Ecto neural progenitor cell (in vitro differentiated cells): ENCODE measurements at regions not wholly inside any gene's neighbourhood (a gene's known extent, or its start where the extent isn't known, plus 50 kb on each side); places are given as distances from the start of the nearest gene placed in this dataset.

Source experiments
- DNase-seq: peaks from one replicate; pipeline ENCODE4 v3.0.0-alpha.2; 2018; ENCODE audit warnings: low spot score

DNA sequence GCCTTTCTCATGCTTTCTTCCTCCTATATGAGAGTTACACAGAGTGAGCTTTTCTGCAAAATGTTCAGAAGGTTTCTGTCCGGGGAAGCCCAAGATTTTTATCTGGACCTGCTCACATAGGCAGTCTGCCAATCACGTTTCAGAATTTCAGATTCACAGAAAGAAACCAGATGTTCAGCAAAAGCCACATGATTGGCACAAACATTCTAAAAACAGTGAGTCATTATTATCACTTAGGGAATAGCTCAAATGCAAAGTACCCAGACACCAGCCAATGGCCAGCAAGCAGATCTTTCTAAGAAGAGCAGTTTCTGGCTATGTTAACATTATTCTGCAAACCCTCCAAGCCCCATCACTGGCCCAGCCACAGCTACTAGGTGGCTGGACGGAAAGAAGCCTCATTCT, 1558.5 kb upstream of the TMEM132C start:
- DNase-seq: no peak

DNA sequence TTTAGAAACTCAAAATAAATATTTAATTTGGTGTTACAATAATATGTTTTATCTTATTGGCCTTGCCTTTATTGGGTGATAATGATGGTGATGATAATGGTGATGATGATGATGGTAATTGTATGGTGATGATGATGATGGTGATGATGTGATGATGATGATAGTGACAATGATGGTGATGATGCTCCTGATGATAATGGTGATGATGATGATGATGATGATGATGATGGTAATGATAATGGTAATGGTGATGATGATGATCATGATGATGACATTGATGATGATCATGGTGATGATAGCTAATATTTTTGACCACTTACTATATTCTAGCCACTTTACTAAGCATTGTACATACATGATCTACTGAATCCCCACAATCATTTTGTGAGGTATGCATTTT, 1548.6 kb upstream of the TMEM132C start:
- DNase-seq: no peak

DNA sequence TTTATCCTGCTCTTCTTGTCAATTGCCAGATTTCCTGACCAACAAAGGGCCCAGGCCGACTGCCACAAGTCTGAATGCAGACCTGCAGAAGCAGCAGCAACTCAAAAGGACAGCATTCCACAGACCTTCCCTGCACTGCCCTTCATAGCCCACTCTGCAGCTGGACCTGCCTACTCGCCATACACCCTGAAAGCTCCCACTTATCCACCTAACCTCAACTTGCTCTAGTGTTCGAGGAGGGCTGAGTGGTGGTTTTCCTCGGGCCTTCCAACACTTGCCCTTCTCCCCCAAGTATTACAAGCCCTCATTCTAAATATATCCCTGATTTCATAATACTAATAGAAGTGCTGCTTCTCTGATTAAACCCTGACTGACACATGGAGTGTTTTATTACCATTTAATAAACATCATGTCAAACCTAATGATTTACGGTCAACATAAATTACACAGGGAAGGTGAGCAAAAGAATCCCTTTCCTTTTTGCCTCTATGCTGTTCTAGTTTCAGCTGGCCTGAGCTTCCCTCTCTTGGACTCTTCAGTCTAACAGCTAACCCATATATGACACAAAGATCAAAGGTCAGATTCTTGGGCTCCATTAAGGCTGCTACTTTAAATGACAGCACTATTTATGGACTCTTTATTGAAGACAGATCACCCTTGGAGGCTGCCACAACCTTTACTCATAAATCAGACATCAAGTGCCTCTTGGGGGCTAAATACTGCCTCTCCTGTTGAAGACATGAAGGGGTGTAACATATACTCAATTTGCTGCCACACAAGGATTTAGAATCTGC, 1546.9 kb upstream of the TMEM132C start:
- no peak for DNase-seq

DNA sequence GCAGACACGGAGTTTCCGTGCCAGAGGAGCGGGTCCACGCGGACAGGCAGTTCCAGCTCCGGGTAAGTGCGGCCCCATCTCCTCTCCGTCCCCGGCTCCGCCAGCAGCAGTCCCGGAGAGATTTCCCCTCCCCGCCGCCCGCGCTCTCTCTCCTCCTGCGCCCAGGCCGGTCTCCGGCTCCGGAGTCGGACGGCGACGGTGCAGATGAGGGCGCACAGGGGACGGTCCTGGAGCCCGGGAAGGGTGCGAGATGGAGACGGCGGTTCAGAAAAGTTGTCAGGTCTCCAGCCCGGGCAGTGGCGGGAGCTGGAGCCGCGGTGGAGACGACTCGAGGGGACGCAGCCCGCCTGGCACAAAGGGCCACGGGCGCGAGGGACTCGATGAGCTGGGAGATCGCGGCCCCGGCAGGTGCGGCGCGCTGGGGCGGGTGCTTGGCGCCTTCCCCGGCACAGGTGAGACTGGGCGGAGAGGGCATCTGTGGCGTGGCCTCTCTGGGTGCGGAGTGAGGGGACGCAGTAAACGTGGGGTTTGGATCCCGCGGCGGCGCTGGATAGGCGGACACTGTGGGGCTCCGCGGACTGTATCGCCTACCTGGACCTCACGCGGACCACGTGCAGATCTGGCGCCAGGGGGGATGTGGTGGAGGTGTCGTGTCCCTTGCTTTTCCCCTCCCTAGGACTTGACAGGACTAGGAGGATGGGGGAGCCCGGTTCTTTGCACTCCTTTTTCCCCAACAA, 1540.3 kb upstream of the TMEM132C start:
- peak; percentile 63 for DNase-seq

DNA sequence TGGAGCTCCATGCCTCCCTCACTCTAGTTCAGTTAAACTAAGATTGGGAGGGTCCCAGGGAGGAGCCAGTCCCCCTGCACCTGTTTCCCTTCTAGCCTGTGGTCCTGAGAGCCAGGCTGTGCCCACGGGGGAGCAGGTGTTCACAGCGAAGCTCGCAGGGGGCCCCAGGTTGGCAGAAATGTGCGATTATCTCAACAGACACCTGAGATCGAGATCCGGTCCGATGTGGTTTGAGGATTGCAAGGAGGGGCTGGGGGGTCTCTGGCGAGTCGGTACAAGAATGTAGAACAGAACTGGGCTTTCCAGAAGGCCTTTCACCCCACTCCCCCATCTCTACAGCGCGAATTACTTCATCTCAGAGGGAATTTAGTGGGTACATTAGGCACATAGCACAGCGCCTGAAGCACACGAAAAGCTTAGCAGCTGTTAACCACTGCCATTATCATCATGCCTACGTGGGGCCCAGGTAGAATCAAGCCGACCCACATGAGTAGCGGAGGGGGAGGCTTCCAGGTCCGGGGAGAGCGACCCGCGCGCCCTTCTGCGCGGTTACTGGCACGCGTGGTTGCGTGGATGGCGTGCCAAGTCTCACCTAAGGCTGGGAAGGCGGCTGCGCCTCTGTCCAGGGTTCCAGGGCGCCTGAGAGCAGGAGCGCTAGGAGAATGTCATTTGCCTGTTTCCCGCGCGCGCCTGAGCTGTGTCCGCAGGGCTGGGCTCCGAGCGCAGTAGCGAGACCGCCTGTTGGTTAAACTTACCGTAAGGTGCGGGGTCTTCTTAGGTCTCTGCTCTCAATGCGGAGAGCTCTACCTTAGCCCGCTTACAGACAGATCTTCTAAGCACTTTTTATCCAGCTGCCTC, 1539.5 kb upstream of the TMEM132C start:
- DNase-seq: peak; percentile 64

DNA sequence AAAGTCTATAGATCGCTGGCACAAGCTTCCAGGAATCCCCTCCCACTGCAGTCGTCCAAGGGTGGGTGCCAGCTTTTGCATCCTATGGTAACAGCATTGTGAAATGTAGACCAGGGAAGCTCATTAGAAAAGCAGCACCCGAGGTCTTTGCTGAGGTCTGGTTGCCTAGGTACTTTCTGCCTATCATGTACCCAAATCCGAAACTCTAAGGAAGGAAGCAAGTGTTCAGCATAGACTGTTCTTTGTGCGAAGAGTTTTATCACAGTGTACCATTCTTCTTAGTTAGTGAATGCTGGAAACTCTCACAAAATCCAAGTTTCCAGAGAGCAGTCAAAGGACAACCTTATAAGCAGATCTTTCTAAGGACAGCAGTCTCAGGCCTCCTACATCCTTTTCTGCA, 1532.7 kb upstream of the TMEM132C start:
- no peak for DNase-seq

DNA sequence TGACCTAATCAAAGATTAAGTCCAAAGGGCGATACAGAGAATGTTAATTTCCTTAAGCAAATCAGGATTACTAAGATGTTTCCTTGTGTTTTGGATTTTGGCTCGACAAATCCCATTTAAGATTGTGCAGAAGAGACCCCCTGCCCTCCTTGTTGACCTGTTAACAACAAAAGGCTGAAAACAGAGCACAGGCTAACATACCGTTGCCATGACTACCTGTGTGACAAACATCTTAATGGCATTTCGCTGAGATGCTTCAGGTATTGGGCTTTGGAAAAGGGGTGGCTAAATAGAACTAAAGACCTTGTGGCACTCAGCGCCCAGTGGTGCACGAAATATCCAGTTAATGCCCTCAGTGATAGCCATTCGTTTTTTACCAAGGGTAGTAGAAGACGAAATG, 1532.3 kb upstream of the TMEM132C start:
- DNase-seq: peak; percentile 67

DNA sequence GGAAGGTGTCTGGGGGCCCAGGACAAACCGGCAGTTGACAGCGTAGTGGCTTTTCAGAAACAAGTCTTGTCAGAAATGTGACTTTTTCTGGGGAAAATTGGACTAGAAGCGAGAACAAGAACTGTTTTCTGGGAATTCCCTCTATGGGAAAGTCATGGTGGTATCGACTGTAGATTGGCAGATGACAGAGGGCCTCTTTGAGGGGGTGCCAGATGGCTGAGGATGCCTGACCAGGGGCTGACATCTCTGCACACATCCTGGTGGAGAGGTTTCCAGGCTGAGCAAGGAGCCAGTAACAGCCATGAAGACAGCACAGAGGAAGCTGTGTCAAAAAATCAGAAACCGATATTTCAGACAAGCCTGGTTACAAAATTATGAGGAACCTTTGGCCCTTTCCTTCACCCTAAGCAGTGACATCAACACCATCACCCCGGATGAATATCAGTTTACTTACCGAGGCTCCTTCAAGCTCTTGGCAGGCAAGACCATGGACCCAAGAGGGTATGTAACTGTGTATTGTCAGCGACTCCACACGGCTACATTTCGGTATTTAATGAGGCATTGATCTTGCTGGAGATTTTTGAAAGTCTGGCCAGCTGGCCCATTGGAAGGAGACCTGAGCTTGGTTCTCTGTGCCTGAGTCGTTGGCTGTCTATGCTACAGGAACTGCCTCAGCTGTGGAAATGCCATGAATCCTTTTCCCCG, 1525.3 kb upstream of the TMEM132C start:
- no peak for DNase-seq

DNA sequence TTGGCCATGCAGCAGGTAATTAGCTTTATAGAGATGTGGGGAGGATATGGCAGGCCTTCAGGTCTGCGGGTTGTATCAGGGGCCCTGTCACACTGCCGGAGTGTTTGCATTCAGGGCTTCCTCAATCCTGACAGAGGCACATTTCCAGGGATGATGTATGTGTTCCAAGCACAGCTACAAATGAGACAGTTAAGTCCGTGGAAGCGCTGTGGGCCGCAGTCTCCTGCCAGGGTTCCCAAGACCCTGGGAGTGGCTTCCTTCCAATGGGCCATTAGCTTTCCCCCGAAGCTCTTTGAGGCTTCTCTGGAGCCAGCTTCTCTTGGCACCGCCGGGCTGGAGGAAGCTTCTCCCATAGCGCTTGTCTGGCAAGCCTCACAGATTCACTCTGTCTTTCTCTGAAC, 1524.7 kb upstream of the TMEM132C start:
- DNase-seq: no peak

DNA sequence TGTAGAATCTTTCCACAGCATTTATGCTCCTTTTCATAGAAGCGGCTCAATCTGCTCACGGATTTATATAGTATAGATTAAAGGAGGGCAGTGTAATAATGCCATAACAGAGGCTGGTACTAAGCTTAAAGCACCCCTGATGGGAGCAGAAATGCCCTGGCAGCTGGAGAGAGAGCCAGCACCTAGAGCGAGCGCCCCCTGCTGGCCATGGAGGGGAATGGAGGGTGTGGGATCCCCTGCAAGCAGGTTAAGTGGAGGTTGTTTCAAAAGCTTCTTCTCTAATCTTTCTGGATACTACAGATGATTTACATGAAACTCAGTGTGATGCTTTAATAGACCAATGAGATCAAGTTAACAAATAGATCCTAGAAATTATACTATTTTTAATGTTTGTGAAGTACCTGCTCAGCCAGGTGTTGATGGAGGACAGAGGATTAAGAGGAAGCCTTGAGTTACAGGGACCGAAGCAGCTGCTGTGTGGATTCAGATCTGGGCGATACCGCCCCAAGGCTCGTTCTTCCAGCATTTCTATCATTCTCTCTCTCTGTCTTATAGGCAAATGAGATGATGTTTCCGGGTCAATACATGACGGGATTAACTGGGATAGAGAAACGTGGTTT, 1519.3 kb upstream of the TMEM132C start:
- peak; percentile 78 for DNase-seq

DNA sequence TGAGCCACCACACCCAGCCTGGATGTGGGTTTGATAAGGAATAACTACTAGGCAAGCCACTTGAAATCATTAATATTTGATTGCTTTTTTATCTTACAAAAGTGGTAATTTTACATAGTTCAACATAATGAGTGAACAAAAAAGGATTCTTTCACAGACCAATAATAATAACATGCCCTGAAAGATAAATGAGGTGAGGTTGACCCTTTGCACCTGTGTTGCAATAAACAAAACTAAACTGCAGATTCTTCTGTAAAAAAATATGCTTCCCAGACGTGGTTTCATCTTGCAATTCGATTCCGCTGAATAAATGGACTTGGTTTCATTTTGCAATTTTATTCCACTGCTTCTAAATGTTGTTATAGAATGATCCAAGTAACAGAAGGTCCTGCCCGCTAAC, 1514.9 kb upstream of the TMEM132C start:
- no peak for DNase-seq

DNA sequence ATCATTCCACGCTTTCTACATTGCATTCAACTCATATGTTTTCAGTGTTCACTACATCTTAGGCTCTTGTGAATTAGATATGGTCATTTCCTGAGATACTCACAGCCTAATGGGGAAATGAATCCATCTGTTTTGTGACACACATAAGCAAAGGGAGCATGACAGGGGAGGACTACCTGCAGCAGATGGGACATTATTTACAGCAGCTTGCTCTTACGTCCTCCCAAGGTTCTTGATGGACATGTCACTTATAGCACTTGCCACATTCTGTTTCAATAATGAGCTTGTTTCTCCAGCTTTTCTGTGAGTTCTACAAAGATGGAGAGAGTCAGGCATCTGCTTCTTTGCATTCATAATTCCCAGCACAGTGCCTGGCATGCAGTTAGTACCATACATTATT, 1509.6 kb upstream of the TMEM132C start:
- DNase-seq: no peak

DNA sequence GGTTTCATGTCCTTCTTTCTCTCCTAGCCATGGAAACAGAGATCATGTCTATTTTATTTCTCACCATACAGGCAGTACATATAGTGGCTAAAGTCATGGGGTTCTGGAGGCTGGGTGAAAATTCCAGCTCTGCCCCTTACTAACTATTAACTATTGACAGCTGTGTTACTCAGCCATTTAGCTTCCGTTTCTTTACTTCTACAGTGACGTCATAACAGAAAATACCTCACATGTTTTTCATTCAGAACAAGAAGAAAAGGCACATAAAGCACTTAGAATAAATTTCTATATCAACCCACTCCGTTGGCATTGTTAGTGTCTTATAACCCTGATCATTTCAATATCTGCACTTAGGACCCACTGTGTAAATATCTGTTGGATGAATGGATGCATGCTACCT, 1506.9 kb upstream of the TMEM132C start:
- no peak for DNase-seq

DNA sequence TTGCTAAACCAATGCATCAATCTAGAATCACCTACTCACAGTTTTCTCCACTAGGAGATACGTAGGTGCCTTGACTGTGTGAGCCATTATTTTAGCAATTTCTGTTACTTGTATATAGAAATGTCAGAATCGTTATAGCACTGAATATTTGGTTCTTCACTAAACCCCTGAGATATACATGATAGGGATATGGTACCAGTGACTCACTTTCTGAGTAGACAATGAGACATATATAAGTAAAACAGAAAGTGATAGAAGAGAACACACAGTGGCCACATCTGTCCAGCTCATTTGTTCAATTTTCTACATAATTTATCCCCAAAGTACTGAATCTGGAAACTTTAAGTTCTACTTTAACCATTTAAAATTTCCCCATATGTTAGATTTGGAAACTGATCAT, 1505.5 kb upstream of the TMEM132C start:
- no peak for DNase-seq

DNA sequence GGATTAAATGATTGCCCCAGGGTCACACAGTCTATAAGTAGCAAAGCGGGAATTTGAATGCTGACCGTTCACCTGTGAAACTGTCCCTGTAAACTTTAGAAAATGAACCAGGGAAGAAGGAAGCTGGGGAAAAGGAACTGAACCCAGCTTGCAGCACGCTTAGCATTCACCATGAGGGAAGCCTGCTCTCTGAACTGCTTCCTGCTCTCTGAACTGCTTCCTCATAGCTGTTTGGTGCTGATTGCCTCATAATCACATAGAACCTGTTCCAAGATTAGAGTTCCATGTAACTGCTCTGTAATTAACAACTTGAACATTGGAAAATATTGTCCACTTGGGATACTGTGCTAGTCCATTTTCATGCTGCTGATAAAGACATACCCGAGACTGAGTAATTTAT, 1504.8 kb upstream of the TMEM132C start:
- no peak for DNase-seq

DNA sequence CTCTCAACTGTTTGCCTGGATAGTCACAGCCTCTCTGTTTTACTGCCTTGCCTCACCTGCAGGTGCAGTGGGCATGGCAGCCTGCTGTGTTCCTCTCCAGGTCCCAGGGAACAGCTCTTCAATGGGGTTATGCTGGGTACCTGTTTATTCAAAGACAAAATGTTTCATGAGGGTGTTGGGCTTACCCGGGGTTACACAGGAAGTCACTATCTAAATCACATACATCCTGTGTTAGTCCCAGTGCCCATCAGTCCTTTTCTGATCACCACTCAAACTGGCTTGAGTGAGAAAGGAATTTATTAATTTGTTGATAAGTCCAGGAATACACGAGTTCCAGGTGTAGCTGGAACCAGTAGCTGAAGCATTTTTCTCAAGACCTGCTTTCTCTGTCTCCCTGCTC, 1503.6 kb upstream of the TMEM132C start:
- no peak for DNase-seq

DNA sequence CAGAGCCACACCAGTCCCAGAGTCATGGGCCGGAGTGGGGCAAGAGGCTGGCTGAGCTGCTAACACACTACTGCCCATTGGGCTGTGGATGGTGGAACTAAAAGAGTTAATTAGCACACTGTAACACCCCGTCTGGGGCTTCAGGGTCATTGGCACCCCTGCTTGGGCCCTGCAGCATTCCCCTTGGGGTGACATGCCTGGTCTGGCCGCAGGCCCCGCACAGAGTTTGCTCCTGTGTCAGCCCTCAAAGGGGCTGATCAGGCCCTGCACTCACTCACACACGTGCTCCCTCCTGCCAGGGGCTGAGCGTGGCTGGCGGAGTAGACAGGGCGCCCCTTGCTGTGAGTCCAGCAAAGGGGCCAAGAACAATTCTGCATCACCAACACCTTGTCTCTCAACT, 1499.6 kb upstream of the TMEM132C start:
- no peak for DNase-seq

DNA sequence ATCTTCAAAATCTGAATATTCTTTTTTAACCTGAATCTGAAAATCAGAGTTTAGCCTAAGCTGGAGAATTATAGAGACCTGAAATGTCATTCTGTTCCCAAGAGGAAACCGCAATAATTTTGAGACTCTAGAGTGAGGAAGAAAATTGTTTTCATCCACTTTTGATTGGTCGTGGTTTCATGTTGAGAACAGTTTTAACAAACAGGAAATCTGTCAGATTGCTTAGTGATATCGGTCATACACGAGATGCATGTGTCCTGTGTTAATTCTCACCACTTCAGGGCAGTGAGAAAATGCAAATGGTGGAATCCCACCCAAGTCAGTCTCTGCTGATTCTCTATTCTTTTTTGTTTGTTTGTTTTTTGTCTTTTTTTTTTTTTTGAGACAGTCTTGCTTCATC, 1498.5 kb upstream of the TMEM132C start:
- no peak for DNase-seq

DNA sequence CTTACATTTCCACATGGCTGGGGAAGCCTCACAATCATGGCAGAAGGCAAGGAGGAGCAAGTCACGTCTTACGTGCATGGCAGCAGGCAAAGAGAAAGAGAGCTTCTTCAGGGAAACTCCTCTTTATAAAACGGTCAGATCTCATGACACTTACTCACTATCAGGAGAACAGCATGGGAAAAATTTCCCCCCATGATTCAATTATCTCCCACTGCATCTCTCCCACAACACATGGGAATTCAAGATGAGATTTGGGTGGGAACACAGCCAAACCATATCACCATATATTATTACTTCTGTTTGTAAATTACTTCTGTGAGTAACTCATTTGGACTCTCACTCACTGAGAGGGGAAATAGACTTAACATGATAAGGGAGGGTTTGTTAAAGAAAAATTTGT, 1496.8 kb upstream of the TMEM132C start:
- no peak for DNase-seq

DNA sequence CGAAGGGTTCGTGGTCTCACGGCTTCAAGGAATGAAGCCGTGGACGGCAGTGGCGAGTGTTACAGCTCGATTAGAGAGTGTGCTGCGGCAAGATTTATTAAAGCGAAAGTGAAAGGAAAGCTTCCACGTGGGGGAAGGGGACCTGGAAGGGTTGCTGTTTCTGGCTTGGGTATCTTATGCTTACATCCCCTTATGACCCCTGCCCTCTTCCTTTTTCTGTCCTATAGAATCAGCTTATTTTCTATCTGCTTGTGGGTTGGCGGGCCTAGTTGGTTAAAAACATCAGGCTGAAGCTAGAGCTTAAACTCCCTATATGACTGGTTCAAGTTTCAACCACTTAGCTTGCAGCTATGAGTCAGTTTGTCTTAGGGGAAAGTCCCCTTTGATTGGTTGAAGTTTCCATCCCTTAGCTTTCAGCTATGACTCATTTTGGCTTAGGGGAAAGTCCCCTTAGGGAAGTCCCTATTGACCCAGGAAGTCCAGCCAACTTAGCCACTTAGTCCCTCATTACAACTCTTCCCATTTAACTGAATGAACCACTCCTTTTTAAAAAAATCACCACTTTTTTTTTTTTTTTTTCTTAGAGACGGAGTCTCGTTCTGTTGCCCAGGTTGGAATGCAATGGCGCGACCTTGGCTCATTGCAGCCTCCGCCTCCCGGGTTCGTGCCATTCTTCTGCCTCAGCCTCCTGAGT, 1494.7 kb upstream of the TMEM132C start:
- no peak for DNase-seq

DNA sequence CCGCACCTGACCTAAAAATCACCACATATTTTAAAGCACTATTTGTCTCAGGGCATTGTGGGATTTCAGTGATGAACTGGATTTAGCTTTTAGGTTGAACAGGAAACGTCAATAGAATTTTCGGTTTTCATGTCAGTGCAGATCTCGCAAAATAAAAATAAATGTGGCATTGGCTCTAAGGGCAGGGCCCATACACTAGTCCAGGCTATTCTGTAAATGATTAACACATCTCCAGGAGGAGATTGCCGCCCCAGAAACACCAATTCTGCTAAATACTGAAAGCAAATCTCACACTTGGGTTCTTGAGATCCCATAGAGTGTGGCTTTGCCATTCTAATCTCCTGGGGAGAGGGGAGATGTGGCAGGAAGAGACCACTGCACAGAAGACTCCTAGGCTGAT, 1494.0 kb upstream of the TMEM132C start:
- DNase-seq: no peak
